SK-N-SH (cell line): ENCODE measurements at regions not wholly inside any gene's neighbourhood (a gene's known extent, or its start where the extent isn't known, plus 50 kb on each side); places are given as distances from the start of the nearest gene placed in this dataset.

Experiments used
- CTCF ChIA-PET: fragments of 300-600, 350-600 bp; formaldehyde crosslinking; extraction: SDS; loops from one replicate; lab custom pipeline; 2021; lab: Yijun Ruan, JAX
- POLR2A ChIA-PET: fragments of 350-600 bp; sonication (Branson Sonifier 250); formaldehyde crosslinking; extraction: SDS; loops from one replicate; lab custom pipeline; 2020; ENCODE audit warnings: antibody characterized with exemption, inconsistent platforms; lab: Yijun Ruan, JAX
- DNase-seq: peaks from one replicate; pipeline ENCODE4 v3.0.0; 2012
- H2AFZ ChIP-seq: fragments of 200-600 bp; sonication (generic); 2 replicates; pipeline ENCODE4 v1.8.1; 2016; ENCODE audit warnings: antibody characterized with exemption, mild to moderate bottlenecking, low read depth
- H3F3A ChIP-seq: fragments of 200-600 bp; sonication (generic); replicated peaks from 2 replicates; pipeline ENCODE3; 2016; ENCODE audit warnings: antibody characterized with exemption, mild to moderate bottlenecking; ENCODE audit not compliant: insufficient read depth
- H3K27ac ChIP-seq, 2 experiments: fragments of 200-500 bp in 1 of 2; fragments of 200-600 bp in 1 of 2; sonication (Bioruptor generic) in 1 of 2; sonication (generic), shearing (Covaris generic) in 1 of 2; 2 replicates each; pipeline versions ENCODE4 v1.5.1 to v1.6.1; 2014 to 2016; ENCODE audit warnings: low read depth in 2 of 2, inconsistent platforms in 1 of 2, low read length in 1 of 2, mild to moderate bottlenecking in 1 of 2, mixed read lengths in 1 of 2
- H3K27me3 ChIP-seq: fragments of 200-600 bp; sonication (generic), shearing (Covaris generic); 2 replicates; pipeline ENCODE4 v1.6.1; 2016; ENCODE audit warnings: mixed run types; ENCODE audit not compliant: insufficient read depth
- H3K36me3 ChIP-seq, 2 experiments: fragments of 200-500 bp in 1 of 2; fragments of 200-600 bp in 1 of 2; sonication (Bioruptor generic) in 1 of 2; sonication (generic) in 1 of 2; replicated peaks in 1 of 2; 2 replicates each; pipeline versions ENCODE3 to v1.5.1; 2014 to 2016; ENCODE audit warnings: low read length in 1 of 2, mild to moderate bottlenecking in 1 of 2; ENCODE audit not compliant: insufficient read depth in 2 of 2, control insufficient read depth in 1 of 2
- H3K4me1 ChIP-seq, 2 experiments: fragments of 200-500 bp in 1 of 2; fragments of 200-600 bp in 1 of 2; sonication (Bioruptor generic) in 1 of 2; sonication (generic), shearing (Covaris generic) in 1 of 2; 2 replicates each; pipeline versions ENCODE4 v1.5.1 to v1.6.1; 2014 to 2016; ENCODE audit warnings: low read depth in 1 of 2, low read length in 1 of 2, mixed run types in 1 of 2; ENCODE audit not compliant: insufficient read depth in 2 of 2, control insufficient read depth in 1 of 2
- H3K4me2 ChIP-seq: fragments of 200-600 bp; sonication (generic), shearing (Covaris generic); 2 replicates; pipeline ENCODE4 v1.6.1; 2017; ENCODE audit warnings: mixed run types
- H3K4me3 ChIP-seq, 2 experiments: fragments of 200-500 bp in 1 of 2; fragments of 200-600 bp in 1 of 2; sonication (Bioruptor generic) in 1 of 2; sonication (generic), shearing (Covaris generic) in 1 of 2; 2 replicates each; pipeline versions ENCODE4 v1.5.1 to v1.8.1; 2014 to 2016; ENCODE audit warnings: low read depth in 2 of 2, inconsistent platforms in 1 of 2, low read length in 1 of 2, mild to moderate bottlenecking in 1 of 2, mixed read lengths in 1 of 2, moderate library complexity in 1 of 2
- H3K79me2 ChIP-seq: fragments of 200-600 bp; sonication (generic); 2 replicates; pipeline ENCODE4 v1.8.1; 2017; ENCODE audit warnings: mild to moderate bottlenecking; ENCODE audit not compliant: insufficient read depth
- H3K9ac ChIP-seq: fragments of 200-600 bp; sonication (generic); 2 replicates; pipeline ENCODE4 v1.6.1; 2017; ENCODE audit warnings: mixed run types
- H3K9me2 ChIP-seq: fragments of 200-600 bp; sonication (generic); 2 replicates; pipeline ENCODE4 v1.6.1; 2017; ENCODE audit warnings: mixed run types
- H3K9me3 ChIP-seq: fragments of 200-600 bp; sonication (generic); 2 replicates; pipeline ENCODE4 v1.6.1; 2017; ENCODE audit warnings: mixed run types, mild to moderate bottlenecking, moderate library complexity
- H4K20me1 ChIP-seq: fragments of 200-600 bp; sonication (generic); 2 replicates; pipeline ENCODE4 v1.6.1; 2017; ENCODE audit warnings: mild to moderate bottlenecking, mixed run types; ENCODE audit not compliant: insufficient read depth
- CHD2 ChIP-seq: fragments of 150-350 bp; IDR thresholded peaks from 2 replicates; pipeline ENCODE4 v1.6.1; 2018; ENCODE audit warnings: low read length; ENCODE audit not compliant: partially characterized antibody
- CTCF ChIP-seq: fragments of 200-600 bp; sonication (generic); IDR thresholded peaks from 2 replicates; pipeline ENCODE4 v1.6.1; 2017; ENCODE audit warnings: antibody characterized with exemption, mild to moderate bottlenecking, moderate library complexity
- EP300 ChIP-seq, 2 experiments: IDR thresholded peaks; 2 replicates each; pipeline versions ENCODE4 v1.4.0 to v1.6.1; 2012; ENCODE audit warnings: borderline replicate concordance in 1 of 2, low read depth in 1 of 2, low read length in 1 of 2
- EZH2phosphoT487 ChIP-seq: fragments of 200-600 bp; sonication (generic); IDR thresholded peaks from 2 replicates; pipeline ENCODE4 v1.6.1; 2017; ENCODE audit warnings: low read depth, mixed run types, mild to moderate bottlenecking, antibody characterized with exemption, moderate library complexity, borderline replicate concordance
- FOXJ3 ChIP-seq: sonication (generic); formaldehyde crosslinking; IDR thresholded peaks from 2 replicates; pipeline ENCODE4 v1.5.1; 2020; ENCODE audit warnings: mild to moderate bottlenecking, missing genetic modification reagents
- GABPA ChIP-seq: IDR thresholded peaks from 2 replicates; pipeline ENCODE4 v1.4.0; 2012; ENCODE audit warnings: low read depth, mild to moderate bottlenecking
- JUND ChIP-seq: IDR thresholded peaks from 2 replicates; pipeline ENCODE4 v1.4.0; 2012
- MAX ChIP-seq: IDR thresholded peaks from 2 replicates; pipeline ENCODE4 v1.4.0; 2012; ENCODE audit warnings: low read depth
- MXI1 ChIP-seq: IDR thresholded peaks from 2 replicates; pipeline ENCODE4 v1.6.1; 2012; ENCODE audit warnings: mild to moderate bottlenecking, low read depth, low read length, improper control_type of control experiment
- NFIC ChIP-seq: IDR thresholded peaks from 2 replicates; pipeline ENCODE4 v1.4.0; 2012; ENCODE audit warnings: borderline replicate concordance
- POLR2AphosphoS5 ChIP-seq: IDR thresholded peaks from 2 replicates; pipeline ENCODE4 v1.6.1; 2012; ENCODE audit warnings: low read depth, low read length
- REST ChIP-seq: IDR thresholded peaks from 2 replicates; pipeline ENCODE4 v1.6.1; 2012; ENCODE audit warnings: mild to moderate bottlenecking, low read depth, low read length, moderate library complexity
- RFX5 ChIP-seq: IDR thresholded peaks from 2 replicates; pipeline ENCODE4 v1.6.1; 2012; ENCODE audit warnings: mild to moderate bottlenecking, improper control_type of control experiment, low read length
- RXRA ChIP-seq: IDR thresholded peaks from 2 replicates; pipeline ENCODE4 v1.4.0; 2012; ENCODE audit warnings: low read depth, mild to moderate bottlenecking, borderline replicate concordance
- TAF1 ChIP-seq: IDR thresholded peaks from 2 replicates; pipeline ENCODE4 v1.6.1; 2012; ENCODE audit warnings: low read depth, mild to moderate bottlenecking, low read length, moderate library complexity, borderline replicate concordance
- TCF12 ChIP-seq: IDR thresholded peaks from 2 replicates; pipeline ENCODE4 v1.4.0; 2012
- TEAD4 ChIP-seq: IDR thresholded peaks from 2 replicates; pipeline ENCODE4 v1.4.0; 2012; ENCODE audit warnings: mild to moderate bottlenecking, borderline replicate concordance; ENCODE audit not compliant: insufficient read depth
- USF1 ChIP-seq: IDR thresholded peaks from 2 replicates; pipeline ENCODE4 v1.4.0; 2012; ENCODE audit warnings: low read depth, borderline replicate concordance
- USF2 ChIP-seq: fragments of 150-350 bp; IDR thresholded peaks from 2 replicates; pipeline ENCODE4 v1.6.1; 2017; ENCODE audit warnings: antibody characterized with exemption, low read length, low read depth, borderline replicate concordance
- YY1 ChIP-seq: IDR thresholded peaks from 2 replicates; pipeline ENCODE4 v1.4.0; 2012; ENCODE audit warnings: low read depth, mild to moderate bottlenecking
- WGBS: methylation state at CpG from one replicate; pipeline ENCODE4 v1.1.6; 2017; ENCODE audit warnings: low lambda C conversion rate; 5-methylcytosine and 5-hydroxymethylcytosine counted together

GRCh38 chr1:25040122-25040685 is 110.1 kb upstream of the RUNX3 start (continued):
- TF ChIP-seq USF2 = no peak
- no peak for TF ChIP-seq NFIC

GRCh38 chr1:25039229-25039628 is 109.2 kb upstream of the RUNX3 start:
- Histone ChIP-seq H3K79me2 (no peaks in the 10 kb centered on the region), H3K4me2 (no peak overlapping the region), H3K4me3 (no peak overlapping the region), H3K9ac (no peak overlapping the region), H3K4me1 (no peaks in the 10 kb centered on the region), H3F3A (no peaks in the 10 kb centered on the region), H3K9me3 (no peaks in the 10 kb centered on the region), H3K27me3 (peaks cover 35% of the 10 kb centered on the region), H4K20me1 (no peaks in the 10 kb centered on the region), H3K36me3 (no peaks in the 10 kb centered on the region), H2AFZ (no peak overlapping the region), H3K27ac (no peak overlapping the region), H3K9me2 (no peaks in the 10 kb centered on the region)
- TF ChIP-seq YY1 (no peak), TEAD4 (no peak), RXRA (no peak), RFX5 (no peak), MAX (no peak), JUND (no peak), GABPA (no peak), USF1 (no peak), REST (no peak), MXI1 (no peak), TAF1 (no peak), TCF12 (no peak), CHD2 (no peak), CTCF (no peak; the same call in 1 of the 2 replicates), POLR2AphosphoS5 (no peak), EP300 (IDR thresholded peaks at IDR 0.05; ENCODE audit: borderline replicate concordance in 1 of 2, low read depth in 1 of 2, low read length in 1 of 2) (no peak), FOXJ3 (CRISPR knock-in tag) (no peak), EZH2phosphoT487 (no peak)
- POLR2A ChIA-PET = no interaction called here
- CTCF ChIA-PET = interaction anchor here (1.3 to 4.8 kb wide), 4 partner anchors 10 to 61 kb away, joined by 4 to 55 read pairs (median 26); no protein-coding TSS in a partner anchor
- 71% methylated on average over 1 of the region's 8 CpGs for WGBS
- no peak for DNase-seq
